ENCODE measurements at regions not wholly inside any gene's neighbourhood (a gene's known extent, or its start where the extent isn't known, plus 50 kb on each side); places are given as distances from the start of the nearest gene placed in this dataset.
"Not testable (repeated sequence)": the region's sequence is repeated elsewhere in the genome, so short reads cannot be mapped to it uniquely, and the experiment has no call there.

GRCh38 chr2:75920859-75921551 is 210.3 kb upstream of the GCFC2 start:
- Histone ChIP-seq H3K36me3 (ENCODE audit: insufficient read depth) (no peaks in the 10 kb centered on the region), H3K27ac (ENCODE audit: low read depth) (no peak overlapping the region), H3K4me3 (ENCODE audit: low read depth, low read length) (no peak overlapping the region), H3K4me1 (ENCODE audit: insufficient read depth) (no peaks in the 10 kb centered on the region)
- no peak for DNase-seq (ENCODE audit: extremely low spot score)
- 47% methylated on average over 8 of the region's 8 CpGs for WGBS

- Histone ChIP-seq H3K4me3 (ENCODE audit: low read depth, low read length) (no peak overlapping the region), H3K36me3 (ENCODE audit: insufficient read depth) (no peaks in the 10 kb centered on the region), H3K27ac (ENCODE audit: low read depth) (no peak overlapping the region), H3K4me1 (ENCODE audit: insufficient read depth) (no peaks in the 10 kb centered on the region)
- 68% methylated on average over 5 of the region's 5 CpGs for WGBS
- no peak for DNase-seq (ENCODE audit: extremely low spot score)
These were observed 205.3 kb upstream of the GCFC2 start for GRCh38 chr2:75915851-75916634.

- 34% methylated on average over 5 of the region's 5 CpGs for WGBS
- DNase-seq (ENCODE audit: extremely low spot score): no peak
- no peak overlapping the region for H3K4me3 ChIP-seq (ENCODE audit: low read depth, low read length)
- H3K36me3 ChIP-seq (ENCODE audit: insufficient read depth): no peaks in the 10 kb centered on the region
- no peaks in the 10 kb centered on the region for H3K4me1 ChIP-seq (ENCODE audit: insufficient read depth)
- no peak overlapping the region for H3K27ac ChIP-seq (ENCODE audit: low read depth)
These were observed 186.2 kb upstream of the GCFC2 start for GRCh38 chr2:75896779-75897366.

- Histone ChIP-seq H3K27ac (ENCODE audit: low read depth) (no peak overlapping the region), H3K36me3 (ENCODE audit: insufficient read depth) (no peaks in the 10 kb centered on the region), H3K4me1 (ENCODE audit: insufficient read depth) (no peaks in the 10 kb centered on the region), H3K4me3 (ENCODE audit: low read depth, low read length) (no peak overlapping the region)
- 44% methylated on average over 1 of the region's 1 CpG for WGBS
- DNase-seq (ENCODE audit: extremely low spot score): no peak
These were observed 183.5 kb upstream of the GCFC2 start for GRCh38 chr2:75894170-75894569.

GRCh38 chr2:75892490-75892889 is 181.8 kb upstream of the GCFC2 start:
- H3K4me1 ChIP-seq (ENCODE audit: insufficient read depth): no peaks in the 10 kb centered on the region
- 79% methylated on average over 2 of the region's 2 CpGs for WGBS
- DNase-seq (ENCODE audit: extremely low spot score): no peak

GRCh38 chr2:75882530-75882929 is 171.8 kb upstream of the GCFC2 start:
- DNase-seq (ENCODE audit: extremely low spot score): no peak
- H3K36me3 ChIP-seq (ENCODE audit: insufficient read depth): no peaks in the 10 kb centered on the region
- H3K4me1 ChIP-seq (ENCODE audit: insufficient read depth): no peaks in the 10 kb centered on the region
- no peak overlapping the region for H3K4me3 ChIP-seq (ENCODE audit: low read depth, low read length)
- 74% methylated on average over 2 of the region's 2 CpGs for WGBS
- H3K27ac ChIP-seq (ENCODE audit: low read depth): no peak overlapping the region

More at GRCh38 chr2:75892490-75892889, 181.8 kb upstream of the GCFC2 start:
- no peak overlapping the region for H3K4me3 ChIP-seq (ENCODE audit: low read depth, low read length)
- no peaks in the 10 kb centered on the region for H3K36me3 ChIP-seq (ENCODE audit: insufficient read depth)
- H3K27ac ChIP-seq (ENCODE audit: low read depth): no peak overlapping the region

- H3K4me1 ChIP-seq (ENCODE audit: insufficient read depth); DNase-seq (ENCODE audit: extremely low spot score); H3K4me3 ChIP-seq (ENCODE audit: low read depth, low read length); H3K27ac ChIP-seq (ENCODE audit: low read depth); H3K36me3 ChIP-seq (ENCODE audit: insufficient read depth): not testable (repeated sequence)
- 88% methylated on average over 7 of the region's 7 CpGs for WGBS
These were observed 164.9 kb upstream of the GCFC2 start for GRCh38 chr2:75875606-75876005.

GRCh38 chr2:75871762-75872614 is 161.3 kb upstream of the GCFC2 start:
- not testable (repeated sequence) for DNase-seq (ENCODE audit: extremely low spot score); H3K27ac ChIP-seq (ENCODE audit: low read depth); H3K36me3 ChIP-seq (ENCODE audit: insufficient read depth); H3K4me1 ChIP-seq (ENCODE audit: insufficient read depth); H3K4me3 ChIP-seq (ENCODE audit: low read depth, low read length)
- whole genome bisulfite sequencing: 95% methylated on average over 25 of the region's 25 CpGs

GRCh38 chr2:75870651-75871137 is 160.0 kb upstream of the GCFC2 start:
- no peak overlapping the region for H3K4me3 ChIP-seq (ENCODE audit: low read depth, low read length)
- 68% methylated on average over 6 of the region's 6 CpGs for WGBS
- H3K27ac ChIP-seq (ENCODE audit: low read depth): no peak overlapping the region

GRCh38 chr2:75870133-75870532 is 159.4 kb upstream of the GCFC2 start:
- Histone ChIP-seq H3K27ac (ENCODE audit: low read depth) (no peak overlapping the region), H3K4me1 (ENCODE audit: insufficient read depth) (no peaks in the 10 kb centered on the region), H3K36me3 (ENCODE audit: insufficient read depth) (no peaks in the 10 kb centered on the region), H3K4me3 (ENCODE audit: low read depth, low read length) (no peak overlapping the region)
- no peak for DNase-seq (ENCODE audit: extremely low spot score)
- WGBS: 29% methylated on average over 4 of the region's 4 CpGs

More at GRCh38 chr2:75870651-75871137, 160.0 kb upstream of the GCFC2 start:
- Histone ChIP-seq H3K36me3 (ENCODE audit: insufficient read depth) (no peaks in the 10 kb centered on the region), H3K4me1 (ENCODE audit: insufficient read depth) (no peaks in the 10 kb centered on the region)
- no peak for DNase-seq (ENCODE audit: extremely low spot score)

GRCh38 chr2:75865702-75866101 is 155.0 kb upstream of the GCFC2 start:
- DNase-seq (ENCODE audit: extremely low spot score): no peak
- H3K27ac ChIP-seq (ENCODE audit: low read depth): no peak overlapping the region
- 77% methylated on average over 8 of the region's 8 CpGs for WGBS
- H3K36me3 ChIP-seq (ENCODE audit: insufficient read depth): no peaks in the 10 kb centered on the region
- H3K4me3 ChIP-seq (ENCODE audit: low read depth, low read length): no peak overlapping the region
- H3K4me1 ChIP-seq (ENCODE audit: insufficient read depth): no peaks in the 10 kb centered on the region

GRCh38 chr2:75865083-75865482 is 154.4 kb upstream of the GCFC2 start:
- no peaks in the 10 kb centered on the region for H3K36me3 ChIP-seq (ENCODE audit: insufficient read depth)
- WGBS: 66% methylated on average over 2 of the region's 2 CpGs

GRCh38 chr2:75862547-75862946 is 151.8 kb upstream of the GCFC2 start:
- Histone ChIP-seq H3K27ac (ENCODE audit: low read depth) (no peak overlapping the region), H3K4me3 (ENCODE audit: low read depth, low read length) (no peak overlapping the region), H3K36me3 (ENCODE audit: insufficient read depth) (no peaks in the 10 kb centered on the region), H3K4me1 (ENCODE audit: insufficient read depth) (no peaks in the 10 kb centered on the region)
- DNase-seq (ENCODE audit: extremely low spot score): no peak
- WGBS: 74% methylated on average over 3 of the region's 3 CpGs

More at GRCh38 chr2:75865083-75865482, 154.4 kb upstream of the GCFC2 start:
- no peak overlapping the region for H3K4me3 ChIP-seq (ENCODE audit: low read depth, low read length)
- DNase-seq (ENCODE audit: extremely low spot score): no peak
- H3K27ac ChIP-seq (ENCODE audit: low read depth): no peak overlapping the region
- no peaks in the 10 kb centered on the region for H3K4me1 ChIP-seq (ENCODE audit: insufficient read depth)
